ENCODE measurements at regions not wholly inside any gene's neighbourhood (a gene's known extent, or its start where the extent isn't known, plus 50 kb on each side); places are given as distances from the start of the nearest gene placed in this dataset.

DNA sequence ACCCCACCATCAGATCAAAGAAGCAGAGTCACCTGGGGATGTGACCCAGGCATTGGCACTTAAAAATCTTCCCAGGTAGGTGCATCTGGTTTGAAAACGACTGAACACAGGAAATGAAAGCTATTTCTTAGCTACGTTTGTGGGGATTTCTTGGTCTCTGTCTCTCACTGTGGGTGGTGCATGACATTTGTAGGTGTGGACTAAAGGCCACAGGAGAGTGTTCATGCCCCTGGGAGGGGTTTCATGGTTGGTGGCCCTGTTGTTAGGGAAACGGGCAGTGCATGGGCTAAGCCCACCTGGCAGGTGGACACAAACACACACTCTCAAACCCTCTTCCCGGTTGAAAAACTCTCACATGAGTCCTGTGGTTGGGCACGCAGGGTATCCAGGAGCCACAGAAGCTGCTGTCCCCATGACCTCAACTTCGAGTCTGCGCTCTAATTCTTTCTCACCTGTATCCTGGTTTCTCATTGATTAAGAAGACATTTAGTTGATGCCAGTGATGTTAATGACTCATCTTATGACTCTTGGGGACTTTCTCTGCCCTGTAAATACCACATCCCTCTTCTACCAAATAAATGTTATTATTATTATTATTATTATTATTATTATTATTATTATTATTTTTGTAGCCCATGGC is 119.4 kb downstream of the MRPS6 start:
- TF ChIP-seq, protein P1, sequence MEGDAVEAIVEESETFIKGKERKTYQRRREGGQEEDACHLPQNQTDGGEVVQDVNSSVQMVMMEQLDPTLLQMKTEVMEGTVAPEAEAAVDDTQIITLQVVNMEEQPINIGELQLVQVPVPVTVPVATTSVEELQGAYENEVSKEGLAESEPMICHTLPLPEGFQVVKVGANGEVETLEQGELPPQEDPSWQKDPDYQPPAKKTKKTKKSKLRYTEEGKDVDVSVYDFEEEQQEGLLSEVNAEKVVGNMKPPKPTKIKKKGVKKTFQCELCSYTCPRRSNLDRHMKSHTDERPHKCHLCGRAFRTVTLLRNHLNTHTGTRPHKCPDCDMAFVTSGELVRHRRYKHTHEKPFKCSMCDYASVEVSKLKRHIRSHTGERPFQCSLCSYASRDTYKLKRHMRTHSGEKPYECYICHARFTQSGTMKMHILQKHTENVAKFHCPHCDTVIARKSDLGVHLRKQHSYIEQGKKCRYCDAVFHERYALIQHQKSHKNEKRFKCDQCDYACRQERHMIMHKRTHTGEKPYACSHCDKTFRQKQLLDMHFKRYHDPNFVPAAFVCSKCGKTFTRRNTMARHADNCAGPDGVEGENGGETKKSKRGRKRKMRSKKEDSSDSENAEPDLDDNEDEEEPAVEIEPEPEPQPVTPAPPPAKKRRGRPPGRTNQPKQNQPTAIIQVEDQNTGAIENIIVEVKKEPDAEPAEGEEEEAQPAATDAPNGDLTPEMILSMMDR (IDR thresholded peaks at IDR 0.05; ENCODE audit: low read length, missing control alignments) = no peak
- DNase-seq (ENCODE audit: low read depth) = no peak
- H3K4me3 ChIP-seq (replicated peaks; ENCODE audit: low read depth, low read length) = no peak overlapping the region

DNA sequence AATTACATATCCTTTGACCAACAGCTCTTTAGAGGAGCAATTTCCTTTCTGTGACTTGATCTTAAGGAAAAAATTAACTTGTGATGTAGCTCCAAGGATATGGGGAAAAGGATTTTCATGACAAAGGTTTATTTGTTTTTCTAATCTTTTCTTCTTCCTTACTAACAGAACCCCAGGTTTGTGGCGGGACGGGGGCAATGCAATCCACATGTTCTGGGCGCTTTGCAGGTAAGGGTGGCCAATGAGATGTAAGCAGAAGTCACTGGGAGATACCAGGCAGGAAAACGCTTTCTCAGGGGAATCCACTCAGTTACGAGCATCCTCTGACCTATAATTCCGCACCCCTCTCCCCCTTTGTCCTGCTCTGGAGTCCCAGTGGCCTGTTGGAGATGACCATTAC is 122.0 kb downstream of the MRPS6 start:
- no peak for DNase-seq (ENCODE audit: low read depth)
- TF ChIP-seq, protein P1 (IDR thresholded peaks at IDR 0.05; ENCODE audit: low read length, missing control alignments) = no peak
- H3K4me3 ChIP-seq (replicated peaks; ENCODE audit: low read depth, low read length) = no peak overlapping the region

DNA sequence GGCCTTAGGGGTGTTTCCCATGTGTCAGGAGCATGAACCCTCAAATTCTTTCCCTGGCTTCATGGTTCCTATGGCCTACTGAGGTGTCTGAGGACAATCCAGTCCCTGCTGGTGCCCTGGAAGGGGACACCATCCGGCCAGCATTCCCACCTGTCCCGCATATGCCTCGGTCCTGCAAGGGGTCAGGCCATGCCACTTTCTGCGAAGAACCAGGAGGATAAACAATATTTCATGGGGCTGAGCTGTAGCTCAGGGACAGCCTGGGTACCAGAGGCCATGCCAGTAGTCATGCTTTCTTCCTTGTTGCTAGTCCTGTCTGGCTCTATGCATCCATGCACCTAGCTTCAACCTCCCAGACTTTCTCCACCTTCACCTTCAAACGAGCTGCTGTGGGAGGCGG is 123.6 kb downstream of the MRPS6 start:
- no peak overlapping the region for H3K4me3 ChIP-seq (replicated peaks; ENCODE audit: low read depth, low read length)
- no peak for DNase-seq (ENCODE audit: low read depth)
- TF ChIP-seq, protein P1 (IDR thresholded peaks at IDR 0.05; ENCODE audit: low read length, missing control alignments) = no peak

DNA sequence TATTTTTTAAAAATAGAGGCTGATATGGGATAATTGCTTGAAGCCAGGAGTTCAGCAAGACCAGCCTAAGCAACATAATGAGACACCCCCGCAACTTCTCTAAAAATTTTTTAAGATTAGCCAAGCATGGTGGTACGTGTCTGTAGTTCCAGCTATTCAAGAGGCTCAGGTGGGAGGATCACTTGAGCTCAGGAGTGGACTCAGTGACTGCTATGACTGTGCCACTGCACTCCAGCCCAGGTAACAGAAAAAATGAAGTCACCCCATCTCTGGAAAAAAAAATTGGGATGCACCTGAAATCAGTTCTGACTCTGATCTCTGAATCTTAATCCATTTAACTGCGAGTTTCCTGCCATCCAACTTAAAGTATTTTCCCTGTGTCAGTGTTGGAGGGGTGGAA is 124.2 kb downstream of the MRPS6 start:
- H3K4me3 ChIP-seq (replicated peaks; ENCODE audit: low read depth, low read length) = no peak overlapping the region
- TF ChIP-seq, protein P1 (IDR thresholded peaks at IDR 0.05; ENCODE audit: low read length, missing control alignments) = no peak
- no peak for DNase-seq (ENCODE audit: low read depth)

DNA sequence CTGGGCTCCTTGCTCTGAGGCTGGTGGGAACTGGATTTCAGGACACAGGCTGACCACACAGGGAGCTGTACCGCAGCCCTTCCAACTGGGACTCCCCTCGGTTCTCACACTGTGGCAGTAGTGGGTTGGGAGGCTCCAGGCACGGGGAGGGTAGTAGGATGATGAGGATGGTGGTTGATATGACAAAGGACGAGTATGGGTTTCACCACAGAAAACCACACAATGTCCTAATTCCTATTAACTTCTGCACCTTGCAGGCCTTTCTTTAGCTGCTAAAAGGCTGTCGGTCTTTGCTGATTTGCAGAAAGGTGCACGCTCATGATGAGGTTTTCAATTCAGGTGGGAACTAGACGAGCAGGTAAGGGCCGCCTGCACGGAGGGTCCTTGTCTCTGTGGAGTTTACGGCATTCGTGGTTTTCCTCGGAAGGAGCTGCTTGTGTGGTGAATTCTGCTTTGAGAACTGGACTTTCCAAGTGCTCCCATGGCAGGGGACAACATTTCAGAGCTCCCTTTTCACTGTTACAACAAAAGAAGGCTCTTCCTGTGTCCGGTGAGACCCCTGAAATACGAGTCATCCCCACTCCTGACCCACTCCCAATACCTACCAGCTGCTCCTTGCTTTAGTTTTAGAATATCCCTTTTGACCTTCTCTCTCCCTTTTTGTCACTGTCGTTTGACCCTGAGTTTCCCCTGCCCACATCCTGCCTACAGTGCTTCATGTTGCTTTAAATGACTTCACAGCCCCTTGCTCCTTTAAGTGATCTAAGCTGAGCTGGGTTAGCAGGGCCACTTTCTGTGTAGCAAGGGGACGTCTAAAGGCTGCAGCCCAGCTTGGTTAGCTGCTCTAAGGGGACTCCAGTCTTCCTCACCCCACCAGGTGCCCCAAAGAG is 125.1 kb downstream of the MRPS6 start:
- DNase-seq (ENCODE audit: low read depth) = no peak
- no peak overlapping the region for H3K4me3 ChIP-seq (replicated peaks; ENCODE audit: low read depth, low read length)
- TF ChIP-seq, protein P1 (IDR thresholded peaks at IDR 0.05; ENCODE audit: low read length, missing control alignments) = no peak

DNA sequence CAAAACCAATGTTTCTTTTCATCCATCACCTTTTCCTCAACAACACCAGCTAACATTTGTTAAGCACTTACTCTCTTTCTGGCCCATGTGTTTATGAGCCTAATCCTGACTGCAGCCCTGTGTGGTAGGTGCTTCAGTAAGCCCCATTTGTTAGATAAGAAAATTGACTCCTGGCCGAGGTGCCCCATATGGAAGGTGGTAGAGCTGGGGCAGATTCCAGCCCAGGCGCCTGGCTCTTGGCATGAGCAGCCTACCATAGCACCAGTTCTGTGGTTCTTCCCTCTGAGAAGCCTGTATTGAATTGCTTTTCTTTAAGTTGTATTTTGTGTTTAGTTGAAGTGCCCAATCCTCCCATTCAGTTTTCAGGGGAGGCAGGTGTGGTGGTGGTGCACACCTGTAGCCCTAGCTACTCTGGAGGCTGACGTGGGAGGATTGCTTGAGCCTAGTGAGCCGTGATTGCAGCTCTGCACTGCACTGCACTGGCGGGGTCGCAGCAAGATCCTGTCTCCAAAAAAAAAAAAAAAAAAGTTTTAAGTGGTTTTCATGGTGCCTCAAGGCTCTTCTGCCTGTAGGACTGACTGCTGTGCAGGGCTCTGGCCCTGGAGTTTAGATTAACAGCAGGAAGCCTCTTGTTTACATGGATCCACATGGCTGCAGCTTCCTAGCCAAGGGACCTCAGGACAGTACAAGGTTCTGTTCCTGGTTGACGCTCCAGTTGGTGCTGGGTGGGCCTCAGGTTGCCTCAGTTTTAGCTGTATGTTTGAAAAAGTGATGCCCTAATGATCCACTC is 125.9 kb downstream of the MRPS6 start:
- H3K4me3 ChIP-seq (replicated peaks; ENCODE audit: low read depth, low read length) = no peak overlapping the region
- TF ChIP-seq, protein P1 (IDR thresholded peaks at IDR 0.05; ENCODE audit: low read length, missing control alignments) = no peak

More for the DNA sequence above, 125.9 kb downstream of the MRPS6 start:
- DNase-seq (ENCODE audit: low read depth) = no peak

Measured in fibroblast of pulmonary artery (primary cell).